A549 (cell line): ENCODE measurements at regions not wholly inside any gene's neighbourhood (a gene's known extent, or its start where the extent isn't known, plus 50 kb on each side); places are given as distances from the start of the nearest gene placed in this dataset.
"Not testable (repeated sequence)": the region's sequence is repeated elsewhere in the genome, so short reads cannot be mapped to it uniquely, and the experiment has no call there.

Source experiments
- ATAC-seq, 2 experiments: fragments of 200-7000 bp in 1 of 2; fragments of >200 bp in 1 of 2; cut with Nextera tagmentation in 1 of 2; cut with Tn5 transposase in 1 of 2; 3 replicates each; pipeline versions ENCODE4 v1.8.0 to v1.9.1; 2018 to 2020; ENCODE audit warnings: mild to moderate bottlenecking in 1 of 2, moderate library complexity in 1 of 2
- CTCF ChIA-PET: fragments of 300-600 bp; sonication (Branson Sonifier 250); formaldehyde crosslinking; extraction: SDS; loops from one replicate; lab custom pipeline; 2021; ENCODE audit warnings: antibody characterized with exemption, inconsistent platforms; lab: Yijun Ruan, JAX
- POLR2A ChIA-PET: fragments of 350-600 bp; formaldehyde crosslinking; extraction: SDS; loops from one replicate; lab custom pipeline; 2021; ENCODE audit warnings: antibody characterized with exemption, inconsistent platforms; lab: Yijun Ruan, JAX
- DNase-seq, 2 experiments: peaks; one replicate each; pipeline versions ENCODE4 v3.0.0 to v3.0.0-alpha.2; 2011 to 2016; ENCODE audit warnings: low read depth in 1 of 2, low spot score in 1 of 2
- FAIRE-seq: peaks from 2 replicates; lab custom pipeline; 2011; peaks lifted over from hg19 to GRCh38; lab: Jason Lieb, UNC
- H3K27ac ChIP-seq, 2 experiments: fragments of >200 bp; sonication (Bioruptor Twin); formaldehyde crosslinking; 3 replicates each; pipeline ENCODE4 v1.5.1; 2016 to 2017
- H3K4me1 ChIP-seq: fragments of >200 bp; sonication (Bioruptor Twin); formaldehyde crosslinking; 3 replicates; pipeline ENCODE4 v1.6.1; 2016
- H3K4me2 ChIP-seq: fragments of >200 bp; sonication (Bioruptor Twin); formaldehyde crosslinking; 3 replicates; pipeline ENCODE4 v1.6.1; 2016
- H3K4me3 ChIP-seq: fragments of >200 bp; sonication (Bioruptor Twin); formaldehyde crosslinking; 3 replicates; pipeline ENCODE4 v1.5.1; 2016
- H3K9me3 ChIP-seq: fragments of >200 bp; sonication (Bioruptor Twin); formaldehyde crosslinking; 3 replicates; pipeline ENCODE4 v1.6.1; 2016
- CBX2 ChIP-seq: fragments of 200-600 bp; sonication (generic); IDR thresholded peaks from 2 replicates; pipeline ENCODE4 v1.6.1; 2016; ENCODE audit warnings: low read depth, mild to moderate bottlenecking, borderline replicate concordance
- CHD2 ChIP-seq: fragments of 150-350 bp; IDR thresholded peaks from 2 replicates; pipeline ENCODE4 v1.6.1; 2014; ENCODE audit warnings: low read length; ENCODE audit not compliant: partially characterized antibody
- E2F6 ChIP-seq: IDR thresholded peaks from 2 replicates; pipeline ENCODE4 v1.6.1; 2012; ENCODE audit warnings: low read depth, borderline replicate concordance
- EHMT2 ChIP-seq: fragments of 200-600 bp; sonication (generic); IDR thresholded peaks from 2 replicates; pipeline ENCODE4 v1.6.1; 2016; ENCODE audit warnings: antibody characterized with exemption, low read depth, mild to moderate bottlenecking, moderate library complexity
- ESRRA ChIP-seq: fragments of 150-350 bp; IDR thresholded peaks from 2 replicates; pipeline ENCODE4 v1.6.1; 2014; ENCODE audit warnings: mild to moderate bottlenecking, low read length, borderline replicate concordance
- FOSB ChIP-seq: fragments of 250-450 bp; sonication (Bioruptor Pico); IDR thresholded peaks from 2 replicates; pipeline ENCODE4 v1.5.0; 2020; ENCODE audit warnings: mild to moderate bottlenecking, moderate library complexity
- GATA3 ChIP-seq: IDR thresholded peaks from 2 replicates; pipeline ENCODE4 v1.6.1; 2012; ENCODE audit warnings: borderline replicate concordance
- HES2 ChIP-seq: fragments of >200 bp; sonication (Bioruptor Twin); formaldehyde crosslinking; IDR thresholded peaks from 2 replicates; pipeline ENCODE4 v1.6.1; 2016
- HMGXB4 ChIP-seq: fragments of 250-450 bp; sonication (Bioruptor Pico); IDR thresholded peaks from 2 replicates; pipeline ENCODE4 v1.5.0; 2021; ENCODE audit warnings: mild to moderate bottlenecking, moderate library complexity, borderline replicate concordance
- HOXA7 ChIP-seq: fragments of 250-450 bp; sonication (Bioruptor Pico); IDR thresholded peaks from 2 replicates; pipeline ENCODE4 v1.5.0; 2020; ENCODE audit warnings: mild to moderate bottlenecking, moderate library complexity
- KDM5A ChIP-seq: fragments of 200-600 bp; sonication (generic); IDR thresholded peaks from 2 replicates; pipeline ENCODE4 v1.6.1; 2016; ENCODE audit warnings: antibody characterized with exemption, mild to moderate bottlenecking
- PHF8 ChIP-seq: fragments of 200-600 bp; sonication (generic); IDR thresholded peaks from 2 replicates; pipeline ENCODE4 v1.6.1; 2016; ENCODE audit warnings: low read depth, mild to moderate bottlenecking, antibody characterized with exemption, moderate library complexity, borderline replicate concordance
- POLR2AphosphoS2 ChIP-seq: conservative IDR thresholded peaks from 2 replicates; pipeline ENCODE4 v1.6.1; 2012; ENCODE audit warnings: low read length, improper control_type of control experiment, inconsistent platforms
- RNF2 ChIP-seq: fragments of 200-600 bp; sonication (generic); IDR thresholded peaks from 2 replicates; pipeline ENCODE4 v1.6.1; 2016; ENCODE audit warnings: low read depth, mild to moderate bottlenecking, antibody characterized with exemption, moderate library complexity, borderline replicate concordance
- ZC3H11A ChIP-seq: fragments of 450-650 bp; IDR thresholded peaks from 2 replicates; pipeline ENCODE4 v1.6.1; 2014; ENCODE audit warnings: antibody characterized with exemption, mild to moderate bottlenecking
- ZNF302 ChIP-seq: fragments of 250-450 bp; sonication (Bioruptor Pico); IDR thresholded peaks from 2 replicates; pipeline ENCODE4 v1.9.0; 2021; ENCODE audit warnings: inconsistent platforms, mild to moderate bottlenecking, moderate library complexity
- WGBS: methylation state at CpG from one replicate; pipeline ENCODE4 v1.1.6; 2017; ENCODE audit errors: missing lambda C conversion rate; 5-methylcytosine and 5-hydroxymethylcytosine counted together
- TF ChIP-seq, protein P1 (sequence below): fragments of >200 bp; sonication (Bioruptor Twin); formaldehyde crosslinking; IDR thresholded peaks from 3 replicates; pipeline ENCODE4 v1.6.1; 2016
- TF ChIP-seq, protein P2 (sequence below): fragments of 250-450 bp; sonication (Bioruptor Pico); IDR thresholded peaks from 2 replicates; pipeline ENCODE4 v1.5.0; 2020; ENCODE audit warnings: low read depth, mild to moderate bottlenecking, moderate library complexity
- TF ChIP-seq, protein P3 (sequence below): fragments of >200 bp; sonication (Bioruptor Twin); formaldehyde crosslinking; IDR thresholded peaks from 3 replicates; pipeline ENCODE4 v1.5.1; 2016
- TF ChIP-seq, protein P4 (sequence below): IDR thresholded peaks from 2 replicates; pipeline ENCODE4 v1.6.1; 2012

GRCh38 chr18:22285361-22286140 is 116.2 kb downstream of the GATA6 start:
- Histone ChIP-seq H3K4me3 (no peak overlapping the region), H3K4me1 (peaks cover 36% of the 10 kb centered on the region), H3K27ac (peak overlapping the region; percentile 22 to 40; a peak in 4 of 6 replicates), H3K4me2 (peak overlapping the region; percentile 56), H3K9me3 (peaks cover 4% of the 10 kb centered on the region; the same call in 1 of the 3 replicates)
- FAIRE-seq (no peak), DNase-seq (peak in 1 of 2 experiments; percentile 25), ATAC-seq (no peak)
- ChIA-PET POLR2A (no interaction called here), CTCF (no interaction called here)
- TF ChIP-seq PHF8 (no peak), RNF2 (no peak), GATA3 (no peak), HMGXB4 (CRISPR knock-in tag) (no peak), ZC3H11A (no peak), E2F6 (no peak), EHMT2 (no peak), CBX2 (no peak), CHD2 (no peak), POLR2AphosphoS2 (no peak), HES2 (no peak), ZNF302 (no peak), ESRRA (no peak)
- TF ChIP-seq, protein P1, sequence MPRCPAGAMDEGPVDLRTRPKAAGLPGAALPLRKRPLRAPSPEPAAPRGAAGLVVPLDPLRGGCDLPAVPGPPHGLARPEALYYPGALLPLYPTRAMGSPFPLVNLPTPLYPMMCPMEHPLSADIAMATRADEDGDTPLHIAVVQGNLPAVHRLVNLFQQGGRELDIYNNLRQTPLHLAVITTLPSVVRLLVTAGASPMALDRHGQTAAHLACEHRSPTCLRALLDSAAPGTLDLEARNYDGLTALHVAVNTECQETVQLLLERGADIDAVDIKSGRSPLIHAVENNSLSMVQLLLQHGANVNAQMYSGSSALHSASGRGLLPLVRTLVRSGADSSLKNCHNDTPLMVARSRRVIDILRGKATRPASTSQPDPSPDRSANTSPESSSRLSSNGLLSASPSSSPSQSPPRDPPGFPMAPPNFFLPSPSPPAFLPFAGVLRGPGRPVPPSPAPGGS, result no peak
- TF ChIP-seq, protein P2, sequence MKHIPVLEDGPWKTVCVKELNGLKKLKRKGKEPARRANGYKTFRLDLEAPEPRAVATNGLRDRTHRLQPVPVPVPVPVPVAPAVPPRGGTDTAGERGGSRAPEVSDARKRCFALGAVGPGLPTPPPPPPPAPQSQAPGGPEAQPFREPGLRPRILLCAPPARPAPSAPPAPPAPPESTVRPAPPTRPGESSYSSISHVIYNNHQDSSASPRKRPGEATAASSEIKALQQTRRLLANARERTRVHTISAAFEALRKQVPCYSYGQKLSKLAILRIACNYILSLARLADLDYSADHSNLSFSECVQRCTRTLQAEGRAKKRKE (CRISPR knock-in tag), result no peak
- WGBS, result 53% methylated on average over 3 of the region's 3 CpGs

- POLR2A ChIA-PET, result no interaction called here
- CTCF ChIA-PET, result no interaction called here
- no peak for FAIRE-seq
- DNase-seq, result no peak
- no peak for ATAC-seq
- Histone ChIP-seq H3K4me2 (no peak overlapping the region), H3K4me3 (no peak overlapping the region), H3K4me1 (peaks cover 36% of the 10 kb centered on the region), H3K27ac (peak overlapping the region; percentile 22 to 40; a peak in 4 of 6 replicates)
- WGBS, result 63% methylated on average over 3 of the region's 3 CpGs
- TF ChIP-seq, protein P3, sequence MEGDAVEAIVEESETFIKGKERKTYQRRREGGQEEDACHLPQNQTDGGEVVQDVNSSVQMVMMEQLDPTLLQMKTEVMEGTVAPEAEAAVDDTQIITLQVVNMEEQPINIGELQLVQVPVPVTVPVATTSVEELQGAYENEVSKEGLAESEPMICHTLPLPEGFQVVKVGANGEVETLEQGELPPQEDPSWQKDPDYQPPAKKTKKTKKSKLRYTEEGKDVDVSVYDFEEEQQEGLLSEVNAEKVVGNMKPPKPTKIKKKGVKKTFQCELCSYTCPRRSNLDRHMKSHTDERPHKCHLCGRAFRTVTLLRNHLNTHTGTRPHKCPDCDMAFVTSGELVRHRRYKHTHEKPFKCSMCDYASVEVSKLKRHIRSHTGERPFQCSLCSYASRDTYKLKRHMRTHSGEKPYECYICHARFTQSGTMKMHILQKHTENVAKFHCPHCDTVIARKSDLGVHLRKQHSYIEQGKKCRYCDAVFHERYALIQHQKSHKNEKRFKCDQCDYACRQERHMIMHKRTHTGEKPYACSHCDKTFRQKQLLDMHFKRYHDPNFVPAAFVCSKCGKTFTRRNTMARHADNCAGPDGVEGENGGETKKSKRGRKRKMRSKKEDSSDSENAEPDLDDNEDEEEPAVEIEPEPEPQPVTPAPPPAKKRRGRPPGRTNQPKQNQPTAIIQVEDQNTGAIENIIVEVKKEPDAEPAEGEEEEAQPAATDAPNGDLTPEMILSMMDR, result no peak
- TF ChIP-seq CHD2 (no peak), FOSB (CRISPR knock-in tag) (no peak), HOXA7 (CRISPR knock-in tag) (no peak), ZC3H11A (no peak), KDM5A (no peak)
- TF ChIP-seq, protein P4, sequence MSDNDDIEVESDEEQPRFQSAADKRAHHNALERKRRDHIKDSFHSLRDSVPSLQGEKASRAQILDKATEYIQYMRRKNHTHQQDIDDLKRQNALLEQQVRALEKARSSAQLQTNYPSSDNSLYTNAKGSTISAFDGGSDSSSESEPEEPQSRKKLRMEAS, result no peak
- TF ChIP-seq, all 56 proteins: peak for 0
- peaks cover 4% of the 10 kb centered on the region; the same call in 1 of the 3 replicates for H3K9me3 ChIP-seq
These were observed 115.4 kb downstream of the GATA6 start for GRCh38 chr18:22284581-22285360.

GRCh38 chr18:22283855-22284254 is 114.5 kb downstream of the GATA6 start:
- H3K4me3 ChIP-seq, CTCF ChIA-PET, H3K4me2 ChIP-seq, H3K27ac ChIP-seq, FAIRE-seq, ATAC-seq, POLR2A ChIA-PET, H3K9me3 ChIP-seq, DNase-seq: not testable (repeated sequence)
- WGBS, result 92% methylated on average over 4 of the region's 4 CpGs
- peaks cover 36% of the 10 kb centered on the region for H3K4me1 ChIP-seq
